SK-N-SH (cell line): ENCODE measurements at regions not wholly inside any gene's neighbourhood (a gene's known extent, or its start where the extent isn't known, plus 50 kb on each side); places are given as distances from the start of the nearest gene placed in this dataset.

ENCODE experiments used
- CTCF ChIA-PET: fragments of 300-600, 350-600 bp; formaldehyde crosslinking; extraction: SDS; loops from one replicate; lab custom pipeline; 2021; lab: Yijun Ruan, JAX
- POLR2A ChIA-PET: fragments of 350-600 bp; sonication (Branson Sonifier 250); formaldehyde crosslinking; extraction: SDS; loops from one replicate; lab custom pipeline; 2020; ENCODE audit warnings: antibody characterized with exemption, inconsistent platforms; lab: Yijun Ruan, JAX
- DNase-seq: peaks from one replicate; pipeline ENCODE4 v3.0.0; 2012
- H2AFZ ChIP-seq: fragments of 200-600 bp; sonication (generic); 2 replicates; pipeline ENCODE4 v1.8.1; 2016; ENCODE audit warnings: antibody characterized with exemption, mild to moderate bottlenecking, low read depth
- H3F3A ChIP-seq: fragments of 200-600 bp; sonication (generic); replicated peaks from 2 replicates; pipeline ENCODE3; 2016; ENCODE audit warnings: antibody characterized with exemption, mild to moderate bottlenecking; ENCODE audit not compliant: insufficient read depth
- H3K27ac ChIP-seq, 2 experiments: fragments of 200-500 bp in 1 of 2; fragments of 200-600 bp in 1 of 2; sonication (Bioruptor generic) in 1 of 2; sonication (generic), shearing (Covaris generic) in 1 of 2; 2 replicates each; pipeline versions ENCODE4 v1.5.1 to v1.6.1; 2014 to 2016; ENCODE audit warnings: low read depth in 2 of 2, inconsistent platforms in 1 of 2, low read length in 1 of 2, mild to moderate bottlenecking in 1 of 2, mixed read lengths in 1 of 2
- H3K27me3 ChIP-seq: fragments of 200-600 bp; sonication (generic), shearing (Covaris generic); 2 replicates; pipeline ENCODE4 v1.6.1; 2016; ENCODE audit warnings: mixed run types; ENCODE audit not compliant: insufficient read depth
- H3K36me3 ChIP-seq, 2 experiments: fragments of 200-500 bp in 1 of 2; fragments of 200-600 bp in 1 of 2; sonication (Bioruptor generic) in 1 of 2; sonication (generic) in 1 of 2; replicated peaks in 1 of 2; 2 replicates each; pipeline versions ENCODE3 to v1.5.1; 2014 to 2016; ENCODE audit warnings: low read length in 1 of 2, mild to moderate bottlenecking in 1 of 2; ENCODE audit not compliant: insufficient read depth in 2 of 2, control insufficient read depth in 1 of 2
- H3K4me1 ChIP-seq, 2 experiments: fragments of 200-500 bp in 1 of 2; fragments of 200-600 bp in 1 of 2; sonication (Bioruptor generic) in 1 of 2; sonication (generic), shearing (Covaris generic) in 1 of 2; 2 replicates each; pipeline versions ENCODE4 v1.5.1 to v1.6.1; 2014 to 2016; ENCODE audit warnings: low read depth in 1 of 2, low read length in 1 of 2, mixed run types in 1 of 2; ENCODE audit not compliant: insufficient read depth in 2 of 2, control insufficient read depth in 1 of 2
- H3K4me2 ChIP-seq: fragments of 200-600 bp; sonication (generic), shearing (Covaris generic); 2 replicates; pipeline ENCODE4 v1.6.1; 2017; ENCODE audit warnings: mixed run types
- H3K4me3 ChIP-seq, 2 experiments: fragments of 200-500 bp in 1 of 2; fragments of 200-600 bp in 1 of 2; sonication (Bioruptor generic) in 1 of 2; sonication (generic), shearing (Covaris generic) in 1 of 2; 2 replicates each; pipeline versions ENCODE4 v1.5.1 to v1.8.1; 2014 to 2016; ENCODE audit warnings: low read depth in 2 of 2, inconsistent platforms in 1 of 2, low read length in 1 of 2, mild to moderate bottlenecking in 1 of 2, mixed read lengths in 1 of 2, moderate library complexity in 1 of 2
- H3K79me2 ChIP-seq: fragments of 200-600 bp; sonication (generic); 2 replicates; pipeline ENCODE4 v1.8.1; 2017; ENCODE audit warnings: mild to moderate bottlenecking; ENCODE audit not compliant: insufficient read depth
- H3K9ac ChIP-seq: fragments of 200-600 bp; sonication (generic); 2 replicates; pipeline ENCODE4 v1.6.1; 2017; ENCODE audit warnings: mixed run types
- H3K9me2 ChIP-seq: fragments of 200-600 bp; sonication (generic); 2 replicates; pipeline ENCODE4 v1.6.1; 2017; ENCODE audit warnings: mixed run types
- H3K9me3 ChIP-seq: fragments of 200-600 bp; sonication (generic); 2 replicates; pipeline ENCODE4 v1.6.1; 2017; ENCODE audit warnings: mixed run types, mild to moderate bottlenecking, moderate library complexity
- H4K20me1 ChIP-seq: fragments of 200-600 bp; sonication (generic); 2 replicates; pipeline ENCODE4 v1.6.1; 2017; ENCODE audit warnings: mild to moderate bottlenecking, mixed run types; ENCODE audit not compliant: insufficient read depth
- EZH2phosphoT487 ChIP-seq: fragments of 200-600 bp; sonication (generic); IDR thresholded peaks from 2 replicates; pipeline ENCODE4 v1.6.1; 2017; ENCODE audit warnings: low read depth, mixed run types, mild to moderate bottlenecking, antibody characterized with exemption, moderate library complexity, borderline replicate concordance
- FOSL2 ChIP-seq: IDR thresholded peaks from 2 replicates; pipeline ENCODE4 v1.4.0; 2012; ENCODE audit warnings: low read depth, mild to moderate bottlenecking, moderate library complexity, borderline replicate concordance
- FOXJ3 ChIP-seq: sonication (generic); formaldehyde crosslinking; IDR thresholded peaks from 2 replicates; pipeline ENCODE4 v1.5.1; 2020; ENCODE audit warnings: mild to moderate bottlenecking, missing genetic modification reagents
- JUND ChIP-seq: IDR thresholded peaks from 2 replicates; pipeline ENCODE4 v1.4.0; 2012
- NFIC ChIP-seq: IDR thresholded peaks from 2 replicates; pipeline ENCODE4 v1.4.0; 2012; ENCODE audit warnings: borderline replicate concordance
- PBX3 ChIP-seq: IDR thresholded peaks from 2 replicates; pipeline ENCODE4; 2012
- POLR2AphosphoS5 ChIP-seq: IDR thresholded peaks from 2 replicates; pipeline ENCODE4 v1.6.1; 2012; ENCODE audit warnings: low read depth, low read length
- RCOR1 ChIP-seq: fragments of 150-350 bp; IDR thresholded peaks from 2 replicates; pipeline ENCODE4 v1.6.1; 2017; ENCODE audit warnings: antibody characterized with exemption, low read length
- REST ChIP-seq: IDR thresholded peaks from 2 replicates; pipeline ENCODE4 v1.6.1; 2012; ENCODE audit warnings: mild to moderate bottlenecking, low read depth, low read length, moderate library complexity
- SIN3A ChIP-seq: IDR thresholded peaks from 2 replicates; pipeline ENCODE4 v1.6.1; 2012; ENCODE audit warnings: low read depth, mild to moderate bottlenecking, low read length, moderate library complexity, borderline replicate concordance
- TAF1 ChIP-seq: IDR thresholded peaks from 2 replicates; pipeline ENCODE4 v1.6.1; 2012; ENCODE audit warnings: low read depth, mild to moderate bottlenecking, low read length, moderate library complexity, borderline replicate concordance
- TCF12 ChIP-seq: IDR thresholded peaks from 2 replicates; pipeline ENCODE4 v1.4.0; 2012
- TEAD4 ChIP-seq: IDR thresholded peaks from 2 replicates; pipeline ENCODE4 v1.4.0; 2012; ENCODE audit warnings: mild to moderate bottlenecking, borderline replicate concordance; ENCODE audit not compliant: insufficient read depth
- WGBS: methylation state at CpG from one replicate; pipeline ENCODE4 v1.1.6; 2017; ENCODE audit warnings: low lambda C conversion rate; 5-methylcytosine and 5-hydroxymethylcytosine counted together
- TF ChIP-seq, protein P1 (sequence below): fragments of 200-600 bp; sonication (generic); IDR thresholded peaks from 2 replicates; pipeline ENCODE4 v1.6.1; 2017; ENCODE audit warnings: antibody characterized with exemption, mild to moderate bottlenecking, moderate library complexity
- TF ChIP-seq, protein P2 (sequence below): IDR thresholded peaks from 2 replicates; pipeline ENCODE4 v1.4.0; 2012; ENCODE audit warnings: low read depth

GRCh38 chr4:32768664-32769389, 2048.7 kb downstream of the PCDH7 start:
- CTCF ChIA-PET: no interaction called here
- Histone ChIP-seq H3K9me2 (no peaks in the 10 kb centered on the region), H3K79me2 (no peaks in the 10 kb centered on the region), H3K27me3 (no peaks in the 10 kb centered on the region), H3K9ac (no peak overlapping the region), H3K4me3 (no peak overlapping the region), H3K4me1 (no peaks in the 10 kb centered on the region), H3K36me3 (no peaks in the 10 kb centered on the region), H3K9me3 (no peaks in the 10 kb centered on the region), H3K27ac (no peak overlapping the region), H2AFZ (no peak overlapping the region), H3K4me2 (no peak overlapping the region), H3F3A (no peaks in the 10 kb centered on the region), H4K20me1 (no peaks in the 10 kb centered on the region)
- POLR2A ChIA-PET: no interaction called here
- no peak for TF ChIP-seq NFIC
- TF ChIP-seq FOXJ3 (CRISPR knock-in tag): no peak
- TF ChIP-seq, protein P1, sequence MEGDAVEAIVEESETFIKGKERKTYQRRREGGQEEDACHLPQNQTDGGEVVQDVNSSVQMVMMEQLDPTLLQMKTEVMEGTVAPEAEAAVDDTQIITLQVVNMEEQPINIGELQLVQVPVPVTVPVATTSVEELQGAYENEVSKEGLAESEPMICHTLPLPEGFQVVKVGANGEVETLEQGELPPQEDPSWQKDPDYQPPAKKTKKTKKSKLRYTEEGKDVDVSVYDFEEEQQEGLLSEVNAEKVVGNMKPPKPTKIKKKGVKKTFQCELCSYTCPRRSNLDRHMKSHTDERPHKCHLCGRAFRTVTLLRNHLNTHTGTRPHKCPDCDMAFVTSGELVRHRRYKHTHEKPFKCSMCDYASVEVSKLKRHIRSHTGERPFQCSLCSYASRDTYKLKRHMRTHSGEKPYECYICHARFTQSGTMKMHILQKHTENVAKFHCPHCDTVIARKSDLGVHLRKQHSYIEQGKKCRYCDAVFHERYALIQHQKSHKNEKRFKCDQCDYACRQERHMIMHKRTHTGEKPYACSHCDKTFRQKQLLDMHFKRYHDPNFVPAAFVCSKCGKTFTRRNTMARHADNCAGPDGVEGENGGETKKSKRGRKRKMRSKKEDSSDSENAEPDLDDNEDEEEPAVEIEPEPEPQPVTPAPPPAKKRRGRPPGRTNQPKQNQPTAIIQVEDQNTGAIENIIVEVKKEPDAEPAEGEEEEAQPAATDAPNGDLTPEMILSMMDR: no peak
- TF ChIP-seq SIN3A: no peak
- TF ChIP-seq, protein P2, sequence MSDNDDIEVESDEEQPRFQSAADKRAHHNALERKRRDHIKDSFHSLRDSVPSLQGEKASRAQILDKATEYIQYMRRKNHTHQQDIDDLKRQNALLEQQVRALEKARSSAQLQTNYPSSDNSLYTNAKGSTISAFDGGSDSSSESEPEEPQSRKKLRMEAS: no peak
- TF ChIP-seq FOSL2: no peak
- no peak for TF ChIP-seq PBX3
- no peak for TF ChIP-seq RCOR1
- no peak for TF ChIP-seq TCF12
- no peak for TF ChIP-seq EZH2phosphoT487
- no peak for DNase-seq
- WGBS: 25% methylated on average over 2 of the region's 2 CpGs

GRCh38 chr4:32771491-32771890, 2051.3 kb downstream of the PCDH7 start:
- Histone ChIP-seq H3K4me3 (no peak overlapping the region), H3K9me2 (no peaks in the 10 kb centered on the region; the same call in 1 of the 2 replicates), H3K4me2 (no peak overlapping the region), H4K20me1 (no peaks in the 10 kb centered on the region), H3K27ac (no peak overlapping the region), H2AFZ (no peak overlapping the region), H3K9me3 (no peaks in the 10 kb centered on the region), H3K27me3 (no peaks in the 10 kb centered on the region), H3K79me2 (no peaks in the 10 kb centered on the region), H3K36me3 (no peaks in the 10 kb centered on the region), H3F3A (no peaks in the 10 kb centered on the region), H3K9ac (no peak overlapping the region), H3K4me1 (no peaks in the 10 kb centered on the region)
- ChIA-PET POLR2A (no interaction called here), CTCF (no interaction called here)
- TF ChIP-seq TAF1: no peak
- no peak for TF ChIP-seq TEAD4
- no peak for TF ChIP-seq POLR2AphosphoS5
- no peak for TF ChIP-seq REST
- TF ChIP-seq JUND: no peak
- no peak for DNase-seq
- WGBS: 8% methylated on average over 6 of the region's 6 CpGs
